ENCODE measurements at regions not wholly inside any gene's neighbourhood (a gene's known extent, or its start where the extent isn't known, plus 50 kb on each side); places are given as distances from the start of the nearest gene placed in this dataset.

DNA sequence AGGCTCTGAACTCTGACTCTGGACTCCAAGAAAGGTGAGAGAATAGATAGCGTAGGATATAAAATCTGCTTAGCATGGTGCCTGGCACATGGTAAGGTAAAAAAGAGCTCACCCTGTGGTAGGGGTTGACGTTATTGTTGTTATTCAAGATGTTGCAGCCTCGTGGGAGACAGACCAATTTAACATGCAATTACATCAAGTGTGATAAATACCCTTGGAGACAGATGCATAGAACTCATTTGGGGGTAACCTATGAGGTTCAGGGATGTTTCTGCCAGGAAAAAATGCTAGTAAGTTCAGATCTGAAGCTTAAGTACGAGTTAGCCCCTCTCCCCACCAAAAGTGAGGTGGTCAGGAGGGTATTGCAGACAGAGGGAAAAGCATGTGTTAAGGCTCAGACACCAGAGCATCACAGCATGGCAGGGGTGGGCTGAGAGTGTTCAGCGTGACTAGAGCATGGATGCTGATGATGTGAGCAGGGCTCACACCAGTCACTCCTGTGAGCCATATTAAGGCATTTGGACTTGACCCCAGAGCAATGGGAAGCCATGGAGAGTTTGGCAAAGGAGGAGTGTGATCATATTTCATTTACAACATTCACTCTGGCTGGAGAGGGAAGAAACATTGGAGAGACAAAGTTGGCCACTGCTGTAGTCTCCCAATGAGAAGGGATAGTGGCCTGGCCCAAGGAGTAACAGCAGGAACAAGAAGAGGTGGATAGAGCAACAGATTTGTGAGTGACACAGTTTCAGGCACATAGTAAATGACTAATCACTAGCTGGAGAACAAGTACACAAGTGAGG is 181.0 kb downstream of the UACA start:
- TF ChIP-seq, protein P1, sequence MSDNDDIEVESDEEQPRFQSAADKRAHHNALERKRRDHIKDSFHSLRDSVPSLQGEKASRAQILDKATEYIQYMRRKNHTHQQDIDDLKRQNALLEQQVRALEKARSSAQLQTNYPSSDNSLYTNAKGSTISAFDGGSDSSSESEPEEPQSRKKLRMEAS (IDR thresholded peaks at IDR 0.05): no peak
- TF ChIP-seq, protein P2, sequence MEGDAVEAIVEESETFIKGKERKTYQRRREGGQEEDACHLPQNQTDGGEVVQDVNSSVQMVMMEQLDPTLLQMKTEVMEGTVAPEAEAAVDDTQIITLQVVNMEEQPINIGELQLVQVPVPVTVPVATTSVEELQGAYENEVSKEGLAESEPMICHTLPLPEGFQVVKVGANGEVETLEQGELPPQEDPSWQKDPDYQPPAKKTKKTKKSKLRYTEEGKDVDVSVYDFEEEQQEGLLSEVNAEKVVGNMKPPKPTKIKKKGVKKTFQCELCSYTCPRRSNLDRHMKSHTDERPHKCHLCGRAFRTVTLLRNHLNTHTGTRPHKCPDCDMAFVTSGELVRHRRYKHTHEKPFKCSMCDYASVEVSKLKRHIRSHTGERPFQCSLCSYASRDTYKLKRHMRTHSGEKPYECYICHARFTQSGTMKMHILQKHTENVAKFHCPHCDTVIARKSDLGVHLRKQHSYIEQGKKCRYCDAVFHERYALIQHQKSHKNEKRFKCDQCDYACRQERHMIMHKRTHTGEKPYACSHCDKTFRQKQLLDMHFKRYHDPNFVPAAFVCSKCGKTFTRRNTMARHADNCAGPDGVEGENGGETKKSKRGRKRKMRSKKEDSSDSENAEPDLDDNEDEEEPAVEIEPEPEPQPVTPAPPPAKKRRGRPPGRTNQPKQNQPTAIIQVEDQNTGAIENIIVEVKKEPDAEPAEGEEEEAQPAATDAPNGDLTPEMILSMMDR (IDR thresholded peaks at IDR 0.05 in 2 of 3, conservative IDR thresholded peaks at IDR 0.05 in 1 of 3; ENCODE audit: borderline replicate concordance in 1 of 3, insufficient read depth in 1 of 3, low read depth in 2 of 3, low read length in 2 of 3): no peak
- TF ChIP-seq POLR2A (IDR thresholded peaks at IDR 0.05; ENCODE audit: borderline replicate concordance, extremely low read depth, insufficient read depth, insufficient read length) (no peak), ZNF274 (IDR thresholded peaks at IDR 0.05; ENCODE audit: low read depth, low read length) (no peak), POLR2AphosphoS5 (IDR thresholded peaks at IDR 0.05; ENCODE audit: low read depth, low read length) (no peak), CBX3 (IDR thresholded peaks at IDR 0.05; ENCODE audit: low read depth) (no peak), EZH2 (IDR thresholded peaks at IDR 0.05) (no peak), RAD21 (IDR thresholded peaks at IDR 0.05; ENCODE audit: low read depth) (no peak), EGR1 (IDR thresholded peaks at IDR 0.05; ENCODE audit: low read depth) (no peak), YY1 (IDR thresholded peaks at IDR 0.05; ENCODE audit: extremely low read depth, insufficient replicate concordance, low read depth, low read length) (no peak)
- TF ChIP-seq, protein P3, sequence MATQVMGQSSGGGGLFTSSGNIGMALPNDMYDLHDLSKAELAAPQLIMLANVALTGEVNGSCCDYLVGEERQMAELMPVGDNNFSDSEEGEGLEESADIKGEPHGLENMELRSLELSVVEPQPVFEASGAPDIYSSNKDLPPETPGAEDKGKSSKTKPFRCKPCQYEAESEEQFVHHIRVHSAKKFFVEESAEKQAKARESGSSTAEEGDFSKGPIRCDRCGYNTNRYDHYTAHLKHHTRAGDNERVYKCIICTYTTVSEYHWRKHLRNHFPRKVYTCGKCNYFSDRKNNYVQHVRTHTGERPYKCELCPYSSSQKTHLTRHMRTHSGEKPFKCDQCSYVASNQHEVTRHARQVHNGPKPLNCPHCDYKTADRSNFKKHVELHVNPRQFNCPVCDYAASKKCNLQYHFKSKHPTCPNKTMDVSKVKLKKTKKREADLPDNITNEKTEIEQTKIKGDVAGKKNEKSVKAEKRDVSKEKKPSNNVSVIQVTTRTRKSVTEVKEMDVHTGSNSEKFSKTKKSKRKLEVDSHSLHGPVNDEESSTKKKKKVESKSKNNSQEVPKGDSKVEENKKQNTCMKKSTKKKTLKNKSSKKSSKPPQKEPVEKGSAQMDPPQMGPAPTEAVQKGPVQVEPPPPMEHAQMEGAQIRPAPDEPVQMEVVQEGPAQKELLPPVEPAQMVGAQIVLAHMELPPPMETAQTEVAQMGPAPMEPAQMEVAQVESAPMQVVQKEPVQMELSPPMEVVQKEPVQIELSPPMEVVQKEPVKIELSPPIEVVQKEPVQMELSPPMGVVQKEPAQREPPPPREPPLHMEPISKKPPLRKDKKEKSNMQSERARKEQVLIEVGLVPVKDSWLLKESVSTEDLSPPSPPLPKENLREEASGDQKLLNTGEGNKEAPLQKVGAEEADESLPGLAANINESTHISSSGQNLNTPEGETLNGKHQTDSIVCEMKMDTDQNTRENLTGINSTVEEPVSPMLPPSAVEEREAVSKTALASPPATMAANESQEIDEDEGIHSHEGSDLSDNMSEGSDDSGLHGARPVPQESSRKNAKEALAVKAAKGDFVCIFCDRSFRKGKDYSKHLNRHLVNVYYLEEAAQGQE (IDR thresholded peaks at IDR 0.05; ENCODE audit: low read depth): no peak
